Stomach (tissue), 4 donors: ENCODE measurements at regions not wholly inside any gene's neighbourhood (a gene's known extent, or its start where the extent isn't known, plus 50 kb on each side); places are given as distances from the start of the nearest gene placed in this dataset.

Experiments
- EP300 ChIP-seq: sonication (generic); formaldehyde crosslinking; IDR thresholded peaks from one replicate; pipeline ENCODE4 v1.6.1; 2017; ENCODE audit warnings: antibody characterized with exemption
- POLR2AphosphoS5 ChIP-seq, 3 donors: sonication (generic); formaldehyde crosslinking; IDR thresholded peaks; one replicate each; pipeline ENCODE4 v1.6.1; 2016; ENCODE audit warnings: antibody characterized with exemption in 3 of 3
- TF ChIP-seq, protein P1 (sequence below), 7 experiments: fragments of 450-650 bp in 4 of 7; fragments of 200-600 bp in 3 of 7; sonication (generic) in 3 of 7; IDR thresholded peaks; one replicate each; pipeline ENCODE4 v1.5.1; 2016 to 2019; ENCODE audit warnings: antibody characterized with exemption in 7 of 7, control low read depth in 2 of 7, mild to moderate bottlenecking in 1 of 7

DNA sequence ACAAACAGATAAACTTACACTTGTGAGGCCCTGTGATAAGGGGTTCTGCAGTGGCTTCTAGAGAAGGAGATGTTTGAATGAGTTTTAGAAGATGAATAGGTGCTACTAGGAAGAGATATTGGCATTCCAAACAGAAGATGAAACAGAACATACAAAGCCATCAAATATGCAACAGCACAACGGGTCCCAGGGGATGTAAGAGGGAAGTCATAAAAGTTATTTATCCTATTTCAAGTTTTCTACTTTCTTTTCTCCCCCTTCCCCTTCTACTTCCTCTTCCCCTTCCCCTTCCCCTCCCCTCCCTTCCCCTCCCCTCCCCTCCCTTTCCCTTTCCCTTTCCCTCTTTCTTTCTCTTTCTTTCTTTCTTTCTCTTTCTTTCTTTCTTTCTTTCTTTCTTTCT lies 94.9 kb upstream of the CADM1 start:
- TF ChIP-seq, protein P1, sequence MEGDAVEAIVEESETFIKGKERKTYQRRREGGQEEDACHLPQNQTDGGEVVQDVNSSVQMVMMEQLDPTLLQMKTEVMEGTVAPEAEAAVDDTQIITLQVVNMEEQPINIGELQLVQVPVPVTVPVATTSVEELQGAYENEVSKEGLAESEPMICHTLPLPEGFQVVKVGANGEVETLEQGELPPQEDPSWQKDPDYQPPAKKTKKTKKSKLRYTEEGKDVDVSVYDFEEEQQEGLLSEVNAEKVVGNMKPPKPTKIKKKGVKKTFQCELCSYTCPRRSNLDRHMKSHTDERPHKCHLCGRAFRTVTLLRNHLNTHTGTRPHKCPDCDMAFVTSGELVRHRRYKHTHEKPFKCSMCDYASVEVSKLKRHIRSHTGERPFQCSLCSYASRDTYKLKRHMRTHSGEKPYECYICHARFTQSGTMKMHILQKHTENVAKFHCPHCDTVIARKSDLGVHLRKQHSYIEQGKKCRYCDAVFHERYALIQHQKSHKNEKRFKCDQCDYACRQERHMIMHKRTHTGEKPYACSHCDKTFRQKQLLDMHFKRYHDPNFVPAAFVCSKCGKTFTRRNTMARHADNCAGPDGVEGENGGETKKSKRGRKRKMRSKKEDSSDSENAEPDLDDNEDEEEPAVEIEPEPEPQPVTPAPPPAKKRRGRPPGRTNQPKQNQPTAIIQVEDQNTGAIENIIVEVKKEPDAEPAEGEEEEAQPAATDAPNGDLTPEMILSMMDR (IDR thresholded peaks at IDR 0.05): no peak
- no peak for TF ChIP-seq EP300
- TF ChIP-seq POLR2AphosphoS5 (IDR thresholded peaks at IDR 0.05): no peak
